IMR-90 (cell line): ENCODE measurements at regions not wholly inside any gene's neighbourhood (a gene's known extent, or its start where the extent isn't known, plus 50 kb on each side); places are given as distances from the start of the nearest gene placed in this dataset.

ENCODE experiments used
- ATAC-seq: fragments of 200-7000 bp; cut with Tn5 transposase; 2 replicates; pipeline ENCODE4 v1.9.1; 2020; ENCODE audit warnings: low read depth, mild to moderate bottlenecking, moderate library complexity
- BruUV-seq: library from RNA; stranded (reverse); fragments of 400-500 nt; replicated peaks from 2 replicates; lab custom pipeline; 2021; lab: Mats Ljungman, UMichigan
- CTCF ChIA-PET: fragments of 300-600 bp; formaldehyde crosslinking; extraction: SDS; loops from one replicate; lab custom pipeline; 2021; ENCODE audit warnings: antibody characterized with exemption; lab: Yijun Ruan, JAX
- POLR2A ChIA-PET: fragments of 300-600 bp; sonication (Branson Sonifier 250); formaldehyde crosslinking; loops from one replicate; lab custom pipeline; 2022; ENCODE audit warnings: antibody characterized with exemption; ENCODE audit not compliant: unreplicated experiment; lab: Charles Lee
- DNase-seq: peaks from one replicate; pipeline ENCODE4 v3.0.0; 2013
- H2AFZ ChIP-seq: replicated peaks from 2 replicates; pipeline ENCODE3; 2013; ENCODE audit warnings: low read length, mild to moderate bottlenecking; ENCODE audit not compliant: poor library complexity
- H2AK5ac ChIP-seq: 2 replicates; pipeline ENCODE4 v1.6.1; 2013; ENCODE audit warnings: low read depth, low read length, inconsistent platforms
- H2AK9ac ChIP-seq: replicated peaks from 2 replicates; pipeline ENCODE3; 2013; ENCODE audit warnings: mild to moderate bottlenecking, low read depth, low read length, moderate library complexity; ENCODE audit not compliant: poor library complexity
- H2BK120ac ChIP-seq: 2 replicates; pipeline ENCODE4 v1.6.1; 2013; ENCODE audit warnings: low read depth, low read length, inconsistent platforms
- H2BK15ac ChIP-seq: 3 replicates; pipeline ENCODE4 v1.6.1; 2013; ENCODE audit warnings: low read depth, low read length, inconsistent platforms
- H2BK20ac ChIP-seq: 2 replicates; pipeline ENCODE4 v1.6.1; 2013; ENCODE audit warnings: low read depth, mild to moderate bottlenecking, inconsistent platforms, low read length, moderate library complexity
- H2BK5ac ChIP-seq: 2 replicates; pipeline ENCODE4 v1.6.1; 2013; ENCODE audit warnings: mild to moderate bottlenecking, low read depth, low read length, inconsistent platforms; ENCODE audit not compliant: poor library complexity, severe bottlenecking
- H3K14ac ChIP-seq: replicated peaks from 2 replicates; pipeline ENCODE4 v1.6.1; 2013; ENCODE audit warnings: low read depth, low read length, inconsistent platforms
- H3K18ac ChIP-seq: 2 replicates; pipeline ENCODE4 v1.6.1; 2013; ENCODE audit warnings: low read depth, low read length, control low read depth
- H3K23ac ChIP-seq: 2 replicates; pipeline ENCODE4 v1.6.1; 2013; ENCODE audit warnings: low read depth, low read length, inconsistent platforms
- H3K27ac ChIP-seq: 2 replicates; pipeline ENCODE4 v1.5.1; 2013; ENCODE audit warnings: mild to moderate bottlenecking, control low read depth, low read length; ENCODE audit not compliant: insufficient read depth
- H3K27me3 ChIP-seq: 2 replicates; pipeline ENCODE4 v1.6.1; 2013; ENCODE audit warnings: low read length; ENCODE audit not compliant: control insufficient read depth, insufficient read depth
- H3K36me3 ChIP-seq: 2 replicates; pipeline ENCODE4 v1.6.1; 2013; ENCODE audit warnings: low read length, mixed read lengths; ENCODE audit not compliant: control insufficient read depth, insufficient read depth
- H3K4ac ChIP-seq: 2 replicates; pipeline ENCODE4 v1.6.1; 2013; ENCODE audit warnings: low read depth, low read length, inconsistent platforms
- H3K4me1 ChIP-seq: 2 replicates; pipeline ENCODE4 v1.6.1; 2013; ENCODE audit warnings: low read length, mixed read lengths; ENCODE audit not compliant: control insufficient read depth, insufficient read depth
- H3K4me2 ChIP-seq: 2 replicates; pipeline ENCODE4 v1.6.1; 2013; ENCODE audit warnings: low read depth, mild to moderate bottlenecking, control low read depth, low read length, moderate library complexity
- H3K4me3 ChIP-seq: 2 replicates; pipeline ENCODE4 v1.5.1; 2013; ENCODE audit warnings: low read depth, mild to moderate bottlenecking, control low read depth, low read length, moderate library complexity; ENCODE audit not compliant: insufficient read depth
- H3K56ac ChIP-seq: 2 replicates; pipeline ENCODE4 v1.6.1; 2013; ENCODE audit warnings: low read length, inconsistent platforms; ENCODE audit not compliant: insufficient read depth; ENCODE audit errors: extremely low read depth
- H3K79me1 ChIP-seq, 2 experiments: 2 replicates each; pipeline ENCODE4 v1.6.1; 2013; ENCODE audit warnings: low read length in 2 of 2, inconsistent platforms in 1 of 2, low read depth in 1 of 2
- H3K9ac ChIP-seq: 2 replicates; pipeline ENCODE4 v1.6.1; 2013; ENCODE audit warnings: low read depth, low read length, control low read depth
- H3K9me1 ChIP-seq: 2 replicates; pipeline ENCODE4 v1.6.1; 2013; ENCODE audit warnings: low read length, inconsistent platforms; ENCODE audit not compliant: insufficient read depth
- H3K9me3 ChIP-seq: 2 replicates; pipeline ENCODE4 v1.6.1; 2013; ENCODE audit warnings: low read length; ENCODE audit not compliant: control insufficient read depth, insufficient read depth
- H4K20me1 ChIP-seq: 2 replicates; pipeline ENCODE4 v1.6.1; 2013; ENCODE audit warnings: low read length, inconsistent platforms; ENCODE audit not compliant: insufficient read depth
- H4K5ac ChIP-seq: 2 replicates; pipeline ENCODE4 v1.6.1; 2013; ENCODE audit warnings: mild to moderate bottlenecking, low read depth, low read length, control low read depth
- H4K8ac ChIP-seq, 2 experiments: 2 replicates each; pipeline ENCODE4 v1.6.1; 2013; ENCODE audit warnings: low read depth in 2 of 2, low read length in 2 of 2, control low read depth in 1 of 2, inconsistent platforms in 1 of 2
- H4K91ac ChIP-seq: 2 replicates; pipeline ENCODE4 v1.6.1; 2013; ENCODE audit warnings: low read depth, low read length, inconsistent platforms; ENCODE audit not compliant: insufficient read depth
- CEBPB ChIP-seq: IDR thresholded peaks from 2 replicates; pipeline ENCODE4 v1.6.1; 2012; ENCODE audit warnings: low read depth, low read length, improper control_type of control experiment
- MAZ ChIP-seq: IDR thresholded peaks from 2 replicates; pipeline ENCODE4 v1.6.1; 2012; ENCODE audit warnings: low read depth, mild to moderate bottlenecking, low read length, improper control_type of control experiment, moderate library complexity, borderline replicate concordance
- MXI1 ChIP-seq: IDR thresholded peaks from 2 replicates; pipeline ENCODE4 v1.6.1; 2012; ENCODE audit warnings: low read depth, mild to moderate bottlenecking, low read length, moderate library complexity, borderline replicate concordance
- WGBS, 2 experiments: methylation state at CpG; one replicate each; pipeline versions ENCODE4 v1.1.5 to v1.1.7; 2013; ENCODE audit warnings: missing lambda C conversion rate in 2 of 2; ENCODE audit not compliant: insufficient read length in 1 of 2; ENCODE audit errors: extremely low coverage in 2 of 2; 5-methylcytosine and 5-hydroxymethylcytosine counted together
- dilution Hi-C: fragments of 300-500 bp; cut with HindIII; formaldehyde crosslinking; loops from one replicate; pipeline ENCODE4 v1.14.3; 2018; ENCODE audit warnings: low sequenced_read_pairs; ENCODE audit not compliant: unreplicated experiment
- in situ Hi-C: fragments of 300-500 bp; cut with MboI; formaldehyde crosslinking; loops from 3 replicates; pipeline ENCODE4 v1.14.3; 2019; ENCODE audit warnings: low sequenced_read_pairs, inconsistent platforms, mixed read lengths
- intact Hi-C: fragments of 100-400 bp; cut with micrococcal nuclease; formaldehyde crosslinking; loops from 2 replicates; pipeline ENCODE4 v1.10.0; 2022
- TF ChIP-seq, protein P1 (sequence below): conservative IDR thresholded peaks from 2 replicates; pipeline ENCODE4 v1.5.1; 2012; ENCODE audit warnings: mild to moderate bottlenecking, low read depth, low read length, improper control_type of control experiment

DNA sequence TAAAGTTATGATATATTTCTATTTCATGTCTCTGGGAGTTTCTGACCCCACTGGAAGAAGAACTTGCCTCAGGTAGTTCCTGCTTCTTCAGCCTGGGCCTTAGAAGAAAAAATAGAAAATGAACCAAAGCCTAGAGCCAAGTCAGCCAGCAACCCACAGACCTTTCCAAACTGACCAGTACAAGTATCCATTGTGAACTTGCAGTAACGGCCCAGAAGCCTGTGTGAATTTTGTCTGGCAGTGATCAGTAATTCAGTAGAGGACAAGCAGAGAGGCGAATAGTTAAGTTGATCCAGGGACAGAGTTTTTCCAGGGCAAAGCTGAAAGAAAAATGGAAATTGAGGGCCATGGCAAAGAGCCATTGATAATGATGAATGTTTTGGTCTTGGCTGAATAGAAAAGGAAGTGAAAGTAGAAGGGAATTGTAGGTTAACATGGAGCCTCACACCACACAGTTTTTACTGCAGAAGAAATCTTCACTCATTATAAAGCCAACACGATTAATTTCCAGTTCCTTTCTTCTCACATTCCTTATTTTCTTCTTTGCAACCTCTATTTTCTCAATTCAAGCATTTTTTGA, 311.8 kb downstream of the BTG1 start:
- Histone ChIP-seq H3K27me3 (no peaks in the 10 kb centered on the region), H2AK9ac (no peak overlapping the region), H3K9ac (no peak overlapping the region), H3K79me1 (no peaks in the 10 kb centered on the region), H2BK120ac (no peak overlapping the region), H2BK15ac (no peak overlapping the region), H3K4ac (no peak overlapping the region), H4K91ac (no peak overlapping the region), H3K9me1 (no peaks in the 10 kb centered on the region), H4K5ac (no peak overlapping the region), H3K18ac (no peak overlapping the region), H3K4me2 (no peak overlapping the region), H2BK5ac (no peak overlapping the region), H3K14ac (no peak overlapping the region), H3K36me3 (no peaks in the 10 kb centered on the region), H3K56ac (no peak overlapping the region), H2AK5ac (no peak overlapping the region), H3K4me1 (no peaks in the 10 kb centered on the region), H3K27ac (no peak overlapping the region), H2AFZ (no peak overlapping the region), H4K20me1 (no peaks in the 10 kb centered on the region), H4K8ac (no peak overlapping the region), H2BK20ac (no peak overlapping the region), H3K23ac (no peak overlapping the region), H3K9me3 (no peaks in the 10 kb centered on the region), H3K4me3 (no peak overlapping the region)
- no TSS peak for BruUV-seq
- in situ Hi-C loops, result no loop called here
- POLR2A ChIA-PET, result no interaction called here
- DNase-seq (no peak), ATAC-seq (no peak)
- 100% methylated on average over 1 of the region's 3 CpGs; no CpG with 5 or more reads in 1 of the 2 experiments for WGBS, 2 experiments
- CTCF ChIA-PET, result no interaction called here
- TF ChIP-seq CEBPB (no peak), MAZ (no peak), MXI1 (no peak)
- TF ChIP-seq, protein P1, sequence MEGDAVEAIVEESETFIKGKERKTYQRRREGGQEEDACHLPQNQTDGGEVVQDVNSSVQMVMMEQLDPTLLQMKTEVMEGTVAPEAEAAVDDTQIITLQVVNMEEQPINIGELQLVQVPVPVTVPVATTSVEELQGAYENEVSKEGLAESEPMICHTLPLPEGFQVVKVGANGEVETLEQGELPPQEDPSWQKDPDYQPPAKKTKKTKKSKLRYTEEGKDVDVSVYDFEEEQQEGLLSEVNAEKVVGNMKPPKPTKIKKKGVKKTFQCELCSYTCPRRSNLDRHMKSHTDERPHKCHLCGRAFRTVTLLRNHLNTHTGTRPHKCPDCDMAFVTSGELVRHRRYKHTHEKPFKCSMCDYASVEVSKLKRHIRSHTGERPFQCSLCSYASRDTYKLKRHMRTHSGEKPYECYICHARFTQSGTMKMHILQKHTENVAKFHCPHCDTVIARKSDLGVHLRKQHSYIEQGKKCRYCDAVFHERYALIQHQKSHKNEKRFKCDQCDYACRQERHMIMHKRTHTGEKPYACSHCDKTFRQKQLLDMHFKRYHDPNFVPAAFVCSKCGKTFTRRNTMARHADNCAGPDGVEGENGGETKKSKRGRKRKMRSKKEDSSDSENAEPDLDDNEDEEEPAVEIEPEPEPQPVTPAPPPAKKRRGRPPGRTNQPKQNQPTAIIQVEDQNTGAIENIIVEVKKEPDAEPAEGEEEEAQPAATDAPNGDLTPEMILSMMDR, result no peak
- dilution Hi-C loops, result no loop called here
- intact Hi-C loops, result no loop called here
